NOMO-1 (cell line): ENCODE measurements at regions not wholly inside any gene's neighbourhood (a gene's known extent, or its start where the extent isn't known, plus 50 kb on each side); places are given as distances from the start of the nearest gene placed in this dataset.

Experiments used
- DNase-seq, 2 experiments: peaks; one replicate each; lab custom pipeline; 2025; ENCODE audit not compliant: unreplicated experiment in 2 of 2; lab: John Stamatoyannopoulos, UW

- DNase-seq: no peak
Measured at GRCh38 chr22:25365491-25366261, 146.2 kb downstream of the CRYBB2 start.

GRCh38 chr22:25366408-25366807 is 147.0 kb downstream of the CRYBB2 start:
- no peak for DNase-seq

DNA sequence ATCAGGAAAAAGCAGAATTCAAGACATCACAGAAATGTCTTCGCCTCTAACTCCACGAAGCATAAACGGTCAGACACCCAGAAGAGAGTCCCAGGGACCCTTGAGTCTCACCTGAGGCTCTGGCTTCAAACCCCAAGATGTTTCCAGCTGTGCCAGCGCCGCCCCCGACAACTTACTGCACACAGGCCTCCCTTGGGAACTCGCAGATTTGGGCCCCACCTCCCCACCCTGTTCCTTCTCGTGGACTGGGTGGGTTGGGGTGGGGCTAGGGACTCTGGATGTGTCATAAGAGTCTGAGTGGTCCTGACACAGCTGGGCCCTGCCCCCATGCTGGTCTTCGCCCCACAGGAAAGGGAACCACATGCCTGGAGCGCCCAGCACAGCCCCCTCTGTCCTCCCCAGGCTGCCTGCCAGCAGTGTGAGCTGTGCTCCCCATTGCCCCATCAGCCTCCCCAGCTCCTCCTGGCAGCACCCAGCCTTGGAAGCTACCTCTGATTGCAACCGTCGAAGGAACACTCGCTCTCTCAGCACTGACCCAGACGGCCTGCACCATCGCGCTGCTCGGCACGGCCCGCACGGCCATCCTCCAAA is 147.5 kb downstream of the CRYBB2 start:
- no peak for DNase-seq

- DNase-seq: no peak
Measured at GRCh38 chr22:25367756-25368155, 148.3 kb downstream of the CRYBB2 start.

GRCh38 chr22:25368271-25368670 is 148.8 kb downstream of the CRYBB2 start:
- no peak for DNase-seq

DNA sequence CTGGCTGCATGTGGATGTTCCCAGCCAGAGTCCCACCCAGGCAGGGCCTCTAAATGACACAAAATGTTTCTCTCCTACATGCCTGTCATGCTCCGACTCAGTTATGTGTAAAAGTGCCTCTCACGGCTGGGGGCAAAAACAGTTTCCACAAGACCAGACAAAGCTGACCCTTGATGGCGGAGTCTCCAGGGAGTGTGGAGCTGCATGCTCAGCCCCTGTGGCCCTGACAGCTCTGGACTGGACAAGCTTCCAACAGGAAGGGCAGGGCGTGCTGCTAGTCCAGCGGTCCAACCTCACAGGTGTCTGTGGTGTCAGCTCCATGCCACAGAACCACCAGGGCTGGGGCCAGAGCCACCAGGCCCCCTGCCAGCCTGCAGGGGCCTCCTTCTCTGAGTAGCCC is 149.6 kb downstream of the CRYBB2 start:
- DNase-seq: no peak

DNA sequence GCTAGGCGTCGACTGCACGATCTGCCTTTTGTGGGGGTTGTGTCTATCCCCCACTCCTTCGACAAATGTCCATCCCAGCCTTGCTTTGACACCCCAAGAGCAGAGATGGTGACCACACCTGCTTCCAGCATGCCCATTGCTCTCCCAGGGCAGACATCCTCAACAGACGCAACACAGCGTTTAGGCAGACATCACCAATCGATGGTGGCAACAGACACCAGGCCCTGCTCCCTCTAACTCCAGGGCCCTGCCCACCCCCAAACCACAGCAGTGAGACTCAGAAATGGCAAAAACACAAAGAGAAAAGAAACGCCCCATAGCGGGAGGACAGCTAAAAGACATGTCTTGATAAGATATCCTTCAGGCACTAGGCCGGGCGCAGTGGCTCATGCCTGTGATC is 150.9 kb downstream of the CRYBB2 start:
- DNase-seq: no peak

- no peak for DNase-seq
Measured at GRCh38 chr22:25372000-25372595, 152.7 kb downstream of the CRYBB2 start.

DNA sequence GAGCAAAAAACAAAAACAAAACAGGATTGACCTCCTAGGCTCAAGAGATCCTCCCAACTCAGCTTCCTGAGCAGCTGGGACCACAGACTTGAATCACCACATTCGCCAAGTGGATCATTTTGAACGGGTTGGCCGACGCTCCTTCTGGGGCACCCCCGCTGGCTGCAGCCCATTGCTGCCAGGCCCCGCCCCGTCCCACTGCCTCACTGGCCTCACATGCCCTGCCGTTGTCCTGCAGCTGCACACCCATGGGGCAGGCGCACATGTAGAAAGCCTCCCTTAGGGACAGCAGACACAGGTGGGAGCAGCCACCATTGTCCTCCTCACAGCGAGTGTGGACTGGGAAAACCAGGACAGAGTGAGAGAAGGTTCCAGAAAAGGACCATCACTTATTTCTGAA is 154.5 kb downstream of the CRYBB2 start:
- no peak for DNase-seq

- no peak for DNase-seq
Measured at GRCh38 chr22:25374869-25375268, 155.4 kb downstream of the CRYBB2 start.

- no peak for DNase-seq
Measured at GRCh38 chr22:25375683-25376082, 156.2 kb downstream of the CRYBB2 start.

DNA sequence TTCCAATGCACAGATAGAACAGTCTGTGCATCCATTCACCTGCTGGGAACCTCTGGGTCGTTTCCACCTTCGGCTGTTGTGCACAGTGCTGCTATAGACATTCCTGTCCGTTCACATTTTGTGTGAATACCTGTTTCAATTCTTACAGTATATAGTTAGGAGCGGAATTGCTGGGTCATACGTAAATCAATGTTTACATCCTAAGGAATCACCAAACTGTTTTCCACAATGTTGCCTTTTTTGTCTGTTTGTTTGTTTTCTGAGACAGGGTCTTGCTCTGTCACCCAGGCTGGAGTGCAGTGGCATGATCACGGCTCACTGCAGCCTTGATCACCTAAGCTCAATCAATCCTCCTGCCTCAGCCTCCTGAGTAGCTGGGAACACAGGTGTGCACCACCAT is 158.3 kb downstream of the CRYBB2 start:
- DNase-seq: no peak

- no peak for DNase-seq
Measured at GRCh38 chr22:25380122-25380747, 160.8 kb downstream of the CRYBB2 start.

- no peak for DNase-seq
Measured at GRCh38 chr22:25382762-25383161, 163.3 kb downstream of the CRYBB2 start.

GRCh38 chr22:25383278-25383820 is 163.9 kb downstream of the CRYBB2 start:
- DNase-seq: no peak

DNA sequence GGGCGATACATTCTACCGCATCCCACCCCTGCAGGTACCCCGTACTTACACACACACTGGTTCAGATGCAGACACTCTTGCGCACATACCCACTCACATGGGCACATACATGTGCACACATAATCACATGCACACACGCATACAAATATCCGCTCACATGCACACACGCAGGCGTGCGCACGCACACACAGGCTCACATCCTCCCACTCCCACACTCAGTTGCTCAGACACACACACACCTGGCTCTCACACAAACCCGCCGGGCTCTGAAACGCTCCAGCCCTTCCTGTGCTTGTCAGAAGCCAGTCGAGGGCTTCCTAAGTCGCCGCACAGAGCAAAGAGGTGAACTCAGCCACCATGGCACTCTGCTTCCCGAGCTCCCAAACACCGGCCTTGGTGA is 164.5 kb downstream of the CRYBB2 start:
- DNase-seq: no peak

- no peak for DNase-seq
Measured at GRCh38 chr22:25386538-25386884, 167.1 kb downstream of the CRYBB2 start.

GRCh38 chr22:25388415-25388814 is 169.0 kb downstream of the CRYBB2 start:
- DNase-seq: no peak

GRCh38 chr22:25388866-25389540 is 169.6 kb downstream of the CRYBB2 start:
- peak; percentile 59 to 78 for DNase-seq

- DNase-seq: no peak
Measured at GRCh38 chr22:25389541-25389919, 170.1 kb downstream of the CRYBB2 start.
